ENCODE measurements at regions not wholly inside any gene's neighbourhood (a gene's known extent, or its start where the extent isn't known, plus 50 kb on each side); places are given as distances from the start of the nearest gene placed in this dataset.

- H3K36me3 ChIP-seq, result no peaks in the 10 kb centered on the region
- no peak for ATAC-seq
- TF ChIP-seq CTCF (IDR thresholded peaks at IDR 0.05), result no peak
- intact Hi-C loops (cut with DNase I), result no loop called here
- no peaks in the 10 kb centered on the region for H3K9me3 ChIP-seq
- no peaks in the 10 kb centered on the region for H3K4me1 ChIP-seq
- DNase-seq, result no peak
- H3K27ac ChIP-seq, result no peak overlapping the region
- H3K4me3 ChIP-seq, result no peak overlapping the region
- H3K27me3 ChIP-seq, result no peaks in the 10 kb centered on the region
Measured at GRCh38 chr5:101440173-101440572, 537.1 kb upstream of the ST8SIA4 start.

DNA sequence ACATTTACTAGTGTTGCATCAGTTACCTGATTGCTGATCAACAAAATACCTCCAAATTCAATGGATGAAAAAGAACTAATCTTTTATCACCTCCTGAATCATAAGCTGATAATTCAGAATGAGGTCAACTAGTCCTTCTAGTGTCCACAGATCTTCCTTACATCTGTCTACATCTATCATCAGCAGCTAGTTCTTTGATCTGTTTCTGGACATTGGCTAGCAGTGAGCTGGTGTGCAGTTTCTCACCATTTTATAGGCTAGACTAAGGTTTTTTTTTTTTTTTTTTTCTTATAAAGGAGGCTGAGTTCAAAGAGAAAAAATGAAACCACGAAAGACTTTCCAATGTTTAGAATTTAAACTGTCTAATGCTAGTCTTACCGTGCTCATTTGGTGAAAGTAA lies 534.3 kb upstream of the ST8SIA4 start:
- intact Hi-C loops (cut with DNase I), result no loop called here
- Histone ChIP-seq H3K9me3 (no peaks in the 10 kb centered on the region), H3K27ac (no peak overlapping the region), H3K27me3 (no peaks in the 10 kb centered on the region), H3K4me3 (no peak overlapping the region), H3K4me1 (no peaks in the 10 kb centered on the region), H3K36me3 (no peaks in the 10 kb centered on the region)
- no peak for DNase-seq
- no peak for TF ChIP-seq CTCF (IDR thresholded peaks at IDR 0.05)
- ATAC-seq, result no peak

DNA sequence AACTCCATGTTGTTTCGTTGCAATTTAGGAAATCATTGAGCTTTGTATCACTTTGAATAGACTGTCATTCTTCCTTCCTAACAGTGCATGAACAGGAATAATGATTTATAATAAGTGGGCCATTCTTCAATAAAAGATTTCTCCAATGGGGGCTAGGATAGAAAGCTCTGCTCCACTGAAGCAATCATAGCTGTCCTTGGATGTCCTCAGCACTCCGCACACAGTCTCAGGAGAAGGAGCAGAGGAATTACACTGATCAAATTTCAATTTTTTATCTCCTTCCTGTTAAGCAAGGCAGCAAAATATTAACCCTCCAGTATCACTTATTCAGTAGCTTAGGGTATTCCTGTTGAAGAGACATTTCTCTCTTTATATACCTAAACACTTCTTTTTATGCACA lies 532.7 kb upstream of the ST8SIA4 start:
- intact Hi-C loops (cut with DNase I), result no loop called here
- no peaks in the 10 kb centered on the region for H3K4me1 ChIP-seq
- no peaks in the 10 kb centered on the region for H3K27me3 ChIP-seq
- H3K9me3 ChIP-seq, result no peaks in the 10 kb centered on the region
- no peak overlapping the region for H3K4me3 ChIP-seq
- no peak for TF ChIP-seq CTCF (IDR thresholded peaks at IDR 0.05)
- ATAC-seq, result no peak
- H3K27ac ChIP-seq, result no peak overlapping the region
- no peaks in the 10 kb centered on the region for H3K36me3 ChIP-seq
- DNase-seq, result no peak

GRCh38 chr5:101431201-101431600 lies 528.1 kb upstream of the ST8SIA4 start:
- intact Hi-C loops (cut with DNase I), result no loop called here
- Histone ChIP-seq H3K9me3 (no peaks in the 10 kb centered on the region), H3K36me3 (no peaks in the 10 kb centered on the region), H3K4me3 (no peak overlapping the region), H3K27me3 (no peaks in the 10 kb centered on the region), H3K27ac (no peak overlapping the region), H3K4me1 (no peaks in the 10 kb centered on the region)
- DNase-seq (no peak), ATAC-seq (no peak)
- TF ChIP-seq CTCF (IDR thresholded peaks at IDR 0.05), result no peak

- Histone ChIP-seq H3K4me1 (no peaks in the 10 kb centered on the region), H3K9me3 (no peaks in the 10 kb centered on the region), H3K27me3 (no peaks in the 10 kb centered on the region), H3K27ac (no peak overlapping the region), H3K36me3 (no peaks in the 10 kb centered on the region), H3K4me3 (no peak overlapping the region)
- DNase-seq, result no peak
- ATAC-seq, result no peak
- intact Hi-C loops (cut with DNase I), result no loop called here
- no peak for TF ChIP-seq CTCF (IDR thresholded peaks at IDR 0.05)
Measured at GRCh38 chr5:101430551-101430950, 527.5 kb upstream of the ST8SIA4 start.

DNA sequence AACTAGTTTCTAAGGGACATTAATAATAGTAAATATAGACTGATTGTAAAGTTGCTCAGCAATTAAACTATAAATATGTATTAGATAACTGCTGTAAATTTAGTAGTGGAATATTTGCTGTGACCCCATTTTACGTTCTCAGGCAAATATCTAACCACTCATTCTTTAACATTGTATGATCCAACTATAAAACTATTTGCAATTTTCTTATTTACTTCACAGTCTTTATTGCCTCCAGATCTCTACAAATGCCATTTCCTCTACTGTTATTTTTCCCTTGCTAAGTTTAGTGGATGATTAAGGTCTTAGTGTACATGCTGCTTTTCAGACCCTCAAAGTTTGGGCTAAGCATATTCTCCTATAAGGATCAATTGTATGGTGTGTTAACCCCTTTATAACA lies 526.2 kb upstream of the ST8SIA4 start:
- no peak for DNase-seq
- intact Hi-C loops (cut with DNase I), result no loop called here
- no peak overlapping the region for H3K4me3 ChIP-seq

More for the DNA sequence above, 526.2 kb upstream of the ST8SIA4 start:
- Histone ChIP-seq H3K9me3 (no peaks in the 10 kb centered on the region), H3K4me1 (no peaks in the 10 kb centered on the region), H3K36me3 (no peaks in the 10 kb centered on the region), H3K27me3 (no peaks in the 10 kb centered on the region), H3K27ac (no peak overlapping the region)
- no peak for ATAC-seq
- TF ChIP-seq CTCF (IDR thresholded peaks at IDR 0.05), result no peak
